ENCODE measurements at regions not wholly inside any gene's neighbourhood (a gene's known extent, or its start where the extent isn't known, plus 50 kb on each side); places are given as distances from the start of the nearest gene placed in this dataset.
"Not testable (repeated sequence)": the region's sequence is repeated elsewhere in the genome, so short reads cannot be mapped to it uniquely, and the experiment has no call there.

DNA sequence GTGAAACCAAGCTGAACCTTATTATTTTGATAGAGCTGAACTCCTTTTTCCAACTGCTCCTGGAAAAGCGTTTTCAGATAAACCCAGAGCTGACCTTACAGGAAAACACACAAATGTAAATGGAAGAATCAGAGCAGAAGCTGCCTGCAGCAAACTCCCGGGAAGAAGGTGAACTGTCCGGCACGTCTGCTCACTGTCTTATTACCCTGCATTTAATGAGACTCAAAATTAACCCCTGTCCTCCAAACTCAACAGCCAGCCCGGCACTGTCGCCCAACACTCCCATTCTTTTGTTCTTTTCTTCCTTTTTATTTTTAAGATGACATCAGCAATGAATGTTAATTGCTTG, 1046.9 kb upstream of the FLRT2 start:
- Histone ChIP-seq H3K27me3 (no peaks in the 10 kb centered on the region), H3K4me3 (no peak overlapping the region), H3K4me1 (no peaks in the 10 kb centered on the region), H3K27ac (no peak overlapping the region), H3K36me3 (no peaks in the 10 kb centered on the region), H3K9ac (ENCODE audit: low read depth in 2 of 2, low read length in 2 of 2) (no peak overlapping the region), H3K9me3 (no peaks in the 10 kb centered on the region)
- no peak for DNase-seq
- TF ChIP-seq, protein P1, sequence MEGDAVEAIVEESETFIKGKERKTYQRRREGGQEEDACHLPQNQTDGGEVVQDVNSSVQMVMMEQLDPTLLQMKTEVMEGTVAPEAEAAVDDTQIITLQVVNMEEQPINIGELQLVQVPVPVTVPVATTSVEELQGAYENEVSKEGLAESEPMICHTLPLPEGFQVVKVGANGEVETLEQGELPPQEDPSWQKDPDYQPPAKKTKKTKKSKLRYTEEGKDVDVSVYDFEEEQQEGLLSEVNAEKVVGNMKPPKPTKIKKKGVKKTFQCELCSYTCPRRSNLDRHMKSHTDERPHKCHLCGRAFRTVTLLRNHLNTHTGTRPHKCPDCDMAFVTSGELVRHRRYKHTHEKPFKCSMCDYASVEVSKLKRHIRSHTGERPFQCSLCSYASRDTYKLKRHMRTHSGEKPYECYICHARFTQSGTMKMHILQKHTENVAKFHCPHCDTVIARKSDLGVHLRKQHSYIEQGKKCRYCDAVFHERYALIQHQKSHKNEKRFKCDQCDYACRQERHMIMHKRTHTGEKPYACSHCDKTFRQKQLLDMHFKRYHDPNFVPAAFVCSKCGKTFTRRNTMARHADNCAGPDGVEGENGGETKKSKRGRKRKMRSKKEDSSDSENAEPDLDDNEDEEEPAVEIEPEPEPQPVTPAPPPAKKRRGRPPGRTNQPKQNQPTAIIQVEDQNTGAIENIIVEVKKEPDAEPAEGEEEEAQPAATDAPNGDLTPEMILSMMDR (IDR thresholded peaks at IDR 0.05), result no peak
- intact Hi-C loops (cut with DNase I), result no loop called here

DNA sequence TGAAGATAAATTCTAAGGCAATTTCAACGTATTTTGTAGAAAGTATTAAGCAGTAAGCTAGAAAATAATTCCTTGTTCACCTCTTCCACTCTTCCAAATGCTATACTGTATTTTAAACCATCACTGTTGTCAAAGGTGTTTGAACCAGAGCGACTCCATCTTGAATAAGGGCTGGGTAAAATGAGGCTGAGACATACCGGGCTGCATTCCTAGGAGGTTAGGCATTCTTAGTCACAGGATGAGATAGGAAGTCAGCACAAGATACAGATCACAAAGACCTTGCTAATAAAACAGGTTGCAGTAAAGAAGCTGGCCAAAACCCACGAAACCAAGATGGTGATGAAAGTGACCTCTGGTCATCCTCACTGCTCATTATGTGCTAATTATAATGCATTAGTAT, 1045.7 kb upstream of the FLRT2 start:
- H3K9me3 ChIP-seq; H3K36me3 ChIP-seq; H3K27me3 ChIP-seq; H3K4me1 ChIP-seq; H3K27ac ChIP-seq; H3K9ac ChIP-seq (ENCODE audit: low read depth in 2 of 2, low read length in 2 of 2); intact Hi-C loops (cut with DNase I); DNase-seq; H3K4me3 ChIP-seq: not testable (repeated sequence)

DNA sequence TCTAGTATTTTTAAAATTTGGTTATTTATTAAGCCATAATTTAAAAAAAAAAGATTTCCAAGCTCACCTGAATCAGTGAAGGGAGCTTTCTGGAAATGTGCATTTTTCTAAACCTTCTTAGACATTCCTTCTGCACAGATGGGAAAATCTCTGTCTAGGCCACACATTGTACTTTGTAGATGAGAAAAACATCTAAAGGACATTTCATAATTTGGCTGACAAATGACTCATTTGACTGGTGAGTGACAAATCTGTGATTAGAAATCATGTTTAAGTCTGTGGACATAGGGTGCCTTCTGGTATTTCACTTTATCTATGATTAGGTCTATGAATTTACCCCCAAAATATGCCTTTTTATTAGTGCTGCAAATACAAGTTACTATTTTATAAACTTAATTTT, 1044.9 kb upstream of the FLRT2 start:
- Histone ChIP-seq H3K9me3 (no peaks in the 10 kb centered on the region), H3K4me3 (no peak overlapping the region), H3K9ac (ENCODE audit: low read depth in 2 of 2, low read length in 2 of 2) (no peak overlapping the region), H3K36me3 (no peaks in the 10 kb centered on the region), H3K4me1 (no peaks in the 10 kb centered on the region), H3K27ac (no peak overlapping the region), H3K27me3 (no peaks in the 10 kb centered on the region)
- TF ChIP-seq, protein P1 (IDR thresholded peaks at IDR 0.05), result no peak
- intact Hi-C loops (cut with DNase I), result no loop called here
- no peak for DNase-seq

DNA sequence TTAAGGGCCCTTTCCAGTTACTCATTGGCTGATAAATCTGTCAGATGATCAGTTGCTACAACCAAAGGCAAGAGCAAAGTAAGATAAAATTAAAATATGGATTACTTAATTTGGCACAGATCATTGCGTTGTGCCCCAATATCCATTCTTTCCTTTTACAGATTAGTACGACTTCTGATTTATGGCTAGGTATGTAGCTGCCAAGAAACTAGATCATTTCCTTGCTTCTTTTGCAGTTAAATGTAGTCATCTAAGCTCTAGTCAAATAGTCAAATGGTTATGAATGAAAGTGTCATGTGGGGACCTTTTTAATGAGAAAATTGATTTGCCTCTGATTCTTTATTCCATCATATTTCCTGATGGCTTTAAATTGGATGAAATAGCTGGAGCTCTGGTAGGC, 1039.9 kb upstream of the FLRT2 start:
- TF ChIP-seq, protein P1 (IDR thresholded peaks at IDR 0.05), result no peak
- H3K9me3 ChIP-seq, result no peaks in the 10 kb centered on the region
- intact Hi-C loops (cut with DNase I), result no loop called here

DNA sequence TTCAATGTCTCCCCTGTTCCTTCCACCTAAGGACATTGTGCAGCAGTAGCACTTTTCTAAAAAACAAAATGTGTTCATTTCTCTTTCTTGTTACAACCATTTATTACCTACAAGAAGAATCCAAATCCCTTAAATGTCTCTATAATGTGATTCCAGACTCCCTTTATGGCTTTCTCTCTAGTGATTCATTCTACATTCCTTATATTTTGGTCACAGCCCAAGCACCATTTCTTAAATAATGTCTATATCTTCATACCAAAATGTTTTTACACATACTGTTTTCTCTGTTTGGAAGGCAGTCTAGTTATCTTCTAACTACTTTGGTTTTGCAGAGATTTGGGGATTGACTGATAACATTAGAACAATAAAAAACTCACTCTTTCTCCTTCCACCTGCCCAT, 1037.3 kb upstream of the FLRT2 start:
- no peak for DNase-seq
- no peak overlapping the region for H3K27ac ChIP-seq
- H3K27me3 ChIP-seq, result no peaks in the 10 kb centered on the region
- no peaks in the 10 kb centered on the region for H3K4me1 ChIP-seq
- no peak overlapping the region for H3K9ac ChIP-seq (ENCODE audit: low read depth in 2 of 2, low read length in 2 of 2)
- no peaks in the 10 kb centered on the region for H3K36me3 ChIP-seq
- no peak overlapping the region for H3K4me3 ChIP-seq
- H3K9me3 ChIP-seq, result no peaks in the 10 kb centered on the region
- TF ChIP-seq, protein P1 (IDR thresholded peaks at IDR 0.05), result no peak
- intact Hi-C loops (cut with DNase I), result no loop called here

More for the DNA sequence above, 1039.9 kb upstream of the FLRT2 start:
- Histone ChIP-seq H3K4me1 (no peaks in the 10 kb centered on the region), H3K4me3 (no peak overlapping the region), H3K27me3 (no peaks in the 10 kb centered on the region), H3K9ac (ENCODE audit: low read depth in 2 of 2, low read length in 2 of 2) (no peak overlapping the region), H3K36me3 (no peaks in the 10 kb centered on the region), H3K27ac (no peak overlapping the region)
- DNase-seq, result no peak

DNA sequence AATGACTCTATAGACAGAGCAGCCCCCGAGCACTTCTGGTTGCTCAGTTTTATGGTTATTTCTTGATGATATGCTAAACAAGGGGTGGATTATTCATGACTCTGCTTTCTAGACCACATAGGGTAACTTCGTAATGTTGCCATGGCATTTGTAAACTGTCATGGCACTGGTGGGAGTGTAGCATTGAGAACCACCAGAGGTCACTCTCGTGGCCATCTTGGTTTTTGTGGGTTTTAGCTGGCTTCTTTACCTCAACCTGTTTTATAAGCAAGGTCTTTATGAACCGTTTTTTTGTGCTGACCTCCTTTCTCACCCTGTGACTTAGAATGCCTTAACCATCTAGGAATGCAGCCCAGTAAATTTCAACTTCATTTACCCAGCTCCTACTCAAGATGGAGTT, 1036.2 kb upstream of the FLRT2 start:
- no peaks in the 10 kb centered on the region for H3K4me1 ChIP-seq
- intact Hi-C loops (cut with DNase I), result no loop called here

More for the DNA sequence above, 1036.2 kb upstream of the FLRT2 start:
- H3K9ac ChIP-seq (ENCODE audit: low read depth in 2 of 2, low read length in 2 of 2), result no peak overlapping the region
- H3K36me3 ChIP-seq, result no peaks in the 10 kb centered on the region
- H3K9me3 ChIP-seq, result no peaks in the 10 kb centered on the region
- no peak overlapping the region for H3K4me3 ChIP-seq
- no peak overlapping the region for H3K27ac ChIP-seq
- no peaks in the 10 kb centered on the region for H3K27me3 ChIP-seq
- no peak for DNase-seq
- TF ChIP-seq, protein P1 (IDR thresholded peaks at IDR 0.05), result no peak
